ENCODE measurements at regions not wholly inside any gene's neighbourhood (a gene's known extent, or its start where the extent isn't known, plus 50 kb on each side); places are given as distances from the start of the nearest gene placed in this dataset.

GRCh38 chr7:140281255-140281654 is 104.5 kb upstream of the KDM7A start:
- H3K36me3 ChIP-seq (ENCODE audit: control insufficient read depth, insufficient read depth, low read length) = no peaks in the 10 kb centered on the region
- intact Hi-C loops (cut with micrococcal nuclease; ENCODE audit: unreplicated experiment) (no loop called here), in situ Hi-C loops (cut with HindIII; ENCODE audit: low pct_unique_long_range_greater_than_20kb, low sequenced_read_pairs) (no loop called here)
- ATAC-seq (no peak), DNase-seq (ENCODE audit: low read depth, low spot score) (no peak)
- POLR2A ChIA-PET = no interaction called here
- H3K27ac ChIP-seq (ENCODE audit: low read length) = no peak overlapping the region
- H3K9me3 ChIP-seq (ENCODE audit: control insufficient read depth, insufficient read depth, low read depth, low read length) = no peaks in the 10 kb centered on the region
- H3K4me1 ChIP-seq (ENCODE audit: control insufficient read depth, insufficient read depth, low read length) = no peaks in the 10 kb centered on the region
- no peak overlapping the region for H3K4me3 ChIP-seq (ENCODE audit: low read depth in 2 of 2, low read length in 2 of 2)
- CTCF ChIA-PET = no interaction called here
- no TSS peak for BruUV-seq (replicated peaks)
- TF ChIP-seq TCF7L2 (IDR thresholded peaks at IDR 0.05; ENCODE audit: low read depth, low read length) (no peak), SIN3A (IDR thresholded peaks at IDR 0.05; ENCODE audit: borderline replicate concordance, insufficient read depth, low read depth, low read length) (no peak), POLR2AphosphoS5 (IDR thresholded peaks at IDR 0.05; ENCODE audit: low read depth, low read length) (no peak), REST (IDR thresholded peaks at IDR 0.05; ENCODE audit: insufficient read depth in 1 of 2, low read depth in 2 of 2, low read length in 1 of 2) (no peak), CTCF (IDR thresholded peaks at IDR 0.05) (no peak)
- no peaks in the 10 kb centered on the region for H3K27me3 ChIP-seq (ENCODE audit: control insufficient read depth, insufficient read depth, low read length)

- H3K27ac ChIP-seq (ENCODE audit: low read length) = no peak overlapping the region
- ChIA-PET POLR2A (no interaction called here), CTCF (interaction anchor here (0.7 kb wide), 1 partner anchor 51 kb away, joined by 3 read pairs; no protein-coding TSS in a partner anchor)
- ATAC-seq (no peak), DNase-seq (ENCODE audit: low read depth, low spot score) (no peak)
- in situ Hi-C loops (cut with HindIII; ENCODE audit: low pct_unique_long_range_greater_than_20kb, low sequenced_read_pairs) (no loop called here), intact Hi-C loops (cut with micrococcal nuclease; ENCODE audit: unreplicated experiment) (no loop called here)
- no peaks in the 10 kb centered on the region for H3K4me1 ChIP-seq (ENCODE audit: control insufficient read depth, insufficient read depth, low read length)
- BruUV-seq (replicated peaks) = no TSS peak
- H3K27me3 ChIP-seq (ENCODE audit: control insufficient read depth, insufficient read depth, low read length) = no peaks in the 10 kb centered on the region
- no peaks in the 10 kb centered on the region for H3K9me3 ChIP-seq (ENCODE audit: control insufficient read depth, insufficient read depth, low read depth, low read length)
- no peaks in the 10 kb centered on the region for H3K36me3 ChIP-seq (ENCODE audit: control insufficient read depth, insufficient read depth, low read length)
- TF ChIP-seq POLR2AphosphoS5 (IDR thresholded peaks at IDR 0.05; ENCODE audit: low read depth, low read length) (no peak), SIN3A (IDR thresholded peaks at IDR 0.05; ENCODE audit: borderline replicate concordance, insufficient read depth, low read depth, low read length) (no peak), REST (IDR thresholded peaks at IDR 0.05; ENCODE audit: insufficient read depth in 1 of 2, low read depth in 2 of 2, low read length in 1 of 2) (no peak)
- no peak overlapping the region for H3K4me3 ChIP-seq (ENCODE audit: low read depth in 2 of 2, low read length in 2 of 2)
Observed at GRCh38 chr7:140276001-140276400, 99.2 kb upstream of the KDM7A start.

All from Panc1 (cell line).